ENCODE measurements at regions not wholly inside any gene's neighbourhood (a gene's known extent, or its start where the extent isn't known, plus 50 kb on each side); places are given as distances from the start of the nearest gene placed in this dataset.
A peak's percentile ranks its signal among the peaks of the same experiment; 100 is the strongest.

- DNase-seq (ENCODE audit: low read depth), result peak; percentile 57
- H3K4me3 ChIP-seq (ENCODE audit: low read depth, low read length), result no peak overlapping the region
Measured at GRCh38 chr13:34044041-34044440, 226.1 kb downstream of the RFC3 start.

GRCh38 chr13:34044660-34045080, 226.7 kb downstream of the RFC3 start:
- DNase-seq (ENCODE audit: low read depth), result peak; percentile 67
- H3K4me3 ChIP-seq (ENCODE audit: low read depth, low read length), result no peak overlapping the region
- no peak for TF ChIP-seq CTCF (conservative IDR thresholded peaks at IDR 0.05; ENCODE audit: low read depth, low read length)

More at GRCh38 chr13:34044041-34044440, 226.1 kb downstream of the RFC3 start:
- no peak for TF ChIP-seq CTCF (conservative IDR thresholded peaks at IDR 0.05; ENCODE audit: low read depth, low read length)

- no peak for TF ChIP-seq CTCF (conservative IDR thresholded peaks at IDR 0.05; ENCODE audit: low read depth, low read length)
- no peak overlapping the region for H3K4me3 ChIP-seq (ENCODE audit: low read depth, low read length)
Measured at GRCh38 chr13:34046457-34046856, 228.5 kb downstream of the RFC3 start.

GRCh38 chr13:34048652-34049051, 230.7 kb downstream of the RFC3 start:
- no peak for DNase-seq (ENCODE audit: low read depth)
- no peak for TF ChIP-seq CTCF (conservative IDR thresholded peaks at IDR 0.05; ENCODE audit: low read depth, low read length)
- no peak overlapping the region for H3K4me3 ChIP-seq (ENCODE audit: low read depth, low read length)

More at GRCh38 chr13:34046457-34046856, 228.5 kb downstream of the RFC3 start:
- DNase-seq (ENCODE audit: low read depth), result no peak

- TF ChIP-seq CTCF (conservative IDR thresholded peaks at IDR 0.05; ENCODE audit: low read depth, low read length), result no peak
- no peak for DNase-seq (ENCODE audit: low read depth)
- no peak overlapping the region for H3K4me3 ChIP-seq (ENCODE audit: low read depth, low read length)
Measured at GRCh38 chr13:34056733-34057258, 238.8 kb downstream of the RFC3 start.

- H3K4me3 ChIP-seq (ENCODE audit: low read depth, low read length), result no peak overlapping the region
- DNase-seq (ENCODE audit: low read depth), result no peak
- TF ChIP-seq CTCF (conservative IDR thresholded peaks at IDR 0.05; ENCODE audit: low read depth, low read length), result no peak
Measured at GRCh38 chr13:34064456-34065205, 246.7 kb downstream of the RFC3 start.

- no peak for DNase-seq (ENCODE audit: low read depth)
- TF ChIP-seq CTCF (conservative IDR thresholded peaks at IDR 0.05; ENCODE audit: low read depth, low read length), result no peak
Measured at GRCh38 chr13:34065928-34066327, 248.0 kb downstream of the RFC3 start.

More at GRCh38 chr13:34065928-34066327, 248.0 kb downstream of the RFC3 start:
- no peak overlapping the region for H3K4me3 ChIP-seq (ENCODE audit: low read depth, low read length)

Measured in choroid plexus epithelial cell (primary cell).